Endothelial cell of umbilical vein (primary cell): ENCODE measurements at regions not wholly inside any gene's neighbourhood (a gene's known extent, or its start where the extent isn't known, plus 50 kb on each side); places are given as distances from the start of the nearest gene placed in this dataset.

ENCODE experiments used
- BruUV-seq: library from RNA; stranded (reverse); fragments of 400-500 nt; replicated peaks from 2 replicates; lab custom pipeline; 2021; lab: Mats Ljungman, UMichigan
- CTCF ChIA-PET: fragments of 300-600, 350-600 bp; sonication (Branson Sonifier 250); formaldehyde crosslinking; loops from one replicate; lab custom pipeline; 2021; ENCODE audit warnings: antibody characterized with exemption, inconsistent platforms; lab: Charles Lee
- POLR2A ChIA-PET: fragments of 300-600, 350-600 bp; sonication (Branson Sonifier 250); formaldehyde crosslinking; loops from one replicate; lab custom pipeline; 2021; ENCODE audit warnings: antibody characterized with exemption, inconsistent platforms; lab: Charles Lee
- DNase-seq: peaks from one replicate; pipeline ENCODE4 v3.0.0-alpha.2; 2011; ENCODE audit warnings: low read depth, low spot score
- FAIRE-seq: peaks from 2 replicates; lab custom pipeline; 2011; peaks lifted over from hg19 to GRCh38; lab: Jason Lieb, UNC
- H2AFZ ChIP-seq: 2 replicates; pipeline ENCODE4 v1.6.0; 2012; ENCODE audit warnings: low read depth, low read length, control low read depth, inconsistent platforms
- H3K27ac ChIP-seq: 2 replicates; pipeline ENCODE4 v1.5.1; 2011; ENCODE audit warnings: low read depth, mild to moderate bottlenecking, control low read depth, low read length, moderate library complexity; ENCODE audit not compliant: insufficient read depth
- H3K27me3 ChIP-seq, 2 experiments: 2 replicates each; pipeline versions ENCODE4 v1.6.0 to v1.6.1; 2011; ENCODE audit warnings: low read length in 2 of 2, mixed read lengths in 1 of 2; ENCODE audit not compliant: control insufficient read depth in 2 of 2, insufficient read depth in 2 of 2
- H3K36me3 ChIP-seq, 2 experiments: 2 replicates in 1 of 2; 3 replicates in 1 of 2; pipeline ENCODE4 v1.5.1; 2011; ENCODE audit warnings: low read length in 2 of 2, mild to moderate bottlenecking in 1 of 2, moderate library complexity in 1 of 2; ENCODE audit not compliant: control insufficient read depth in 2 of 2, insufficient read depth in 2 of 2; ENCODE audit errors: extremely low read depth in 1 of 2
- H3K4me1 ChIP-seq: 3 replicates; pipeline ENCODE4 v1.5.1; 2011; ENCODE audit warnings: mild to moderate bottlenecking, low read length; ENCODE audit not compliant: control insufficient read depth, insufficient read depth; ENCODE audit errors: extremely low read depth
- H3K4me2 ChIP-seq: 2 replicates; pipeline ENCODE4 v1.6.1; 2011; ENCODE audit warnings: low read length, control low read depth, mixed read lengths; ENCODE audit not compliant: insufficient read depth
- H3K4me3 ChIP-seq, 3 experiments: fragments of 200-600 bp in 1 of 3; sonication (generic), shearing (Covaris generic) in 1 of 3; replicated peaks in 1 of 3; 2 replicates each; pipeline ENCODE4 v1.5.1; 2011 to 2016; ENCODE audit warnings: control low read depth in 3 of 3, low read length in 3 of 3, mild to moderate bottlenecking in 2 of 3, inconsistent platforms in 1 of 3, low read depth in 1 of 3, moderate library complexity in 1 of 3; ENCODE audit not compliant: insufficient read depth in 1 of 3
- H3K79me2 ChIP-seq: 2 replicates; pipeline ENCODE4 v1.6.0; 2012; ENCODE audit warnings: low read length, inconsistent platforms; ENCODE audit not compliant: control insufficient read depth, insufficient read depth
- H3K9ac ChIP-seq: replicated peaks from 2 replicates; pipeline ENCODE3; 2011; ENCODE audit warnings: low read length, control low read depth; ENCODE audit not compliant: insufficient read depth; ENCODE audit errors: extremely low read depth
- H3K9me1 ChIP-seq: replicated peaks from 3 replicates; pipeline ENCODE4 v1.6.0; 2011; ENCODE audit warnings: mild to moderate bottlenecking, low read length; ENCODE audit not compliant: control insufficient read depth, insufficient read depth; ENCODE audit errors: extremely low read depth
- H3K9me3 ChIP-seq: replicated peaks from 2 replicates; pipeline ENCODE4 v1.5.1; 2012; ENCODE audit warnings: low read length, inconsistent platforms; ENCODE audit not compliant: control insufficient read depth, insufficient read depth
- H4K20me1 ChIP-seq: replicated peaks from 2 replicates; pipeline ENCODE3; 2011; ENCODE audit warnings: mild to moderate bottlenecking, low read length; ENCODE audit not compliant: control insufficient read depth, insufficient read depth; ENCODE audit errors: extremely low read depth
- CTCF ChIP-seq, 2 donors: IDR thresholded peaks; 1 replicate in 1 of 2; 2 replicates in 1 of 2; pipeline ENCODE4 v1.5.1; 2011; ENCODE audit warnings: low read length in 2 of 2, mild to moderate bottlenecking in 2 of 2, moderate library complexity in 2 of 2, control low read depth in 1 of 2, inconsistent platforms in 1 of 2, low read depth in 1 of 2; ENCODE audit not compliant: insufficient read depth in 1 of 2; ENCODE audit errors: extremely low read depth in 1 of 2
- EZH2 ChIP-seq: IDR thresholded peaks from 2 replicates; pipeline ENCODE4 v1.6.1; 2012; ENCODE audit warnings: borderline replicate concordance, low read depth, mild to moderate bottlenecking, moderate library complexity, low read length, inconsistent platforms; ENCODE audit not compliant: severe bottlenecking
- FOS ChIP-seq: IDR thresholded peaks from 2 replicates; pipeline ENCODE4 v1.6.1; 2011; ENCODE audit warnings: mild to moderate bottlenecking, low read length, moderate library complexity, borderline replicate concordance; ENCODE audit not compliant: insufficient read depth
- GATA2 ChIP-seq: IDR thresholded peaks from 2 replicates; pipeline ENCODE4 v1.7.0; 2011; ENCODE audit warnings: low read depth, mild to moderate bottlenecking, moderate library complexity, mixed read lengths, low read length; ENCODE audit not compliant: insufficient read length, insufficient read depth
- JUN ChIP-seq: IDR thresholded peaks from 2 replicates; pipeline ENCODE4 v1.6.1; 2011; ENCODE audit warnings: borderline replicate concordance, low read depth; ENCODE audit not compliant: insufficient read length, insufficient read depth
- MAX ChIP-seq: IDR thresholded peaks from 2 replicates; pipeline ENCODE4 v1.6.1; 2011; ENCODE audit not compliant: insufficient read depth, insufficient read length
- MYC ChIP-seq: IDR thresholded peaks from one replicate; pipeline ENCODE4 v1.6.1; 2011; ENCODE audit warnings: mild to moderate bottlenecking, low read depth, low read length
- POLR2A ChIP-seq: IDR thresholded peaks from 2 replicates; pipeline ENCODE4 v1.6.1; 2012; ENCODE audit warnings: low read depth, mild to moderate bottlenecking, control low read depth, low read length
- POLR2AphosphoS5 ChIP-seq: IDR thresholded peaks from 2 replicates; pipeline ENCODE4 v1.6.1; 2012; ENCODE audit warnings: low read depth, mild to moderate bottlenecking, control low read depth, low read length, moderate library complexity; ENCODE audit not compliant: insufficient read depth
- dilution Hi-C: fragments of 300-500 bp; cut with MboI; formaldehyde crosslinking; loops from one replicate; pipeline ENCODE4 v1.15.0; 2019; ENCODE audit warnings: low sequenced_read_pairs; ENCODE audit not compliant: extremely low pct_ligation_motif_present
- intact Hi-C: fragments of 100-400 bp; cut with micrococcal nuclease; formaldehyde crosslinking; loops from one replicate; pipeline ENCODE4 v1.10.0; 2022

- Histone ChIP-seq H3K36me3 (no peaks in the 10 kb centered on the region), H3K27ac (no peak overlapping the region), H3K4me2 (no peak overlapping the region), H3K9me1 (no peaks in the 10 kb centered on the region), H3K79me2 (no peaks in the 10 kb centered on the region), H3K4me3 (no peak overlapping the region), H3K4me1 (peaks cover 3% of the 10 kb centered on the region), H3K9ac (no peak overlapping the region), H4K20me1 (no peaks in the 10 kb centered on the region), H3K9me3 (no peaks in the 10 kb centered on the region), H3K27me3 (no peaks in the 10 kb centered on the region), H2AFZ (no peak overlapping the region)
- no peak for FAIRE-seq
- DNase-seq: no peak
- TF ChIP-seq POLR2AphosphoS5 (no peak), MYC (no peak), POLR2A (no peak), EZH2 (no peak), CTCF (IDR thresholded peaks at IDR 0.05; ENCODE audit: extremely low read depth in 1 of 2, insufficient read depth in 1 of 2, low read depth in 1 of 2, low read length in 2 of 2) (no peak)
- intact Hi-C loops (no loop called here), dilution Hi-C loops (no loop called here)
- ChIA-PET CTCF (no interaction called here), POLR2A (no interaction called here)
- BruUV-seq: no TSS peak
Observed at GRCh38 chr4:123481717-123482116, 85.1 kb downstream of the SPRY1 start.

- Histone ChIP-seq H3K9me1 (no peaks in the 10 kb centered on the region), H3K4me1 (no peaks in the 10 kb centered on the region), H3K36me3 (no peaks in the 10 kb centered on the region), H3K4me3 (no peak overlapping the region), H2AFZ (no peak overlapping the region), H3K4me2 (no peak overlapping the region), H3K9me3 (no peaks in the 10 kb centered on the region), H3K79me2 (no peaks in the 10 kb centered on the region), H3K27ac (no peak overlapping the region), H3K27me3 (no peaks in the 10 kb centered on the region), H3K9ac (no peak overlapping the region), H4K20me1 (no peaks in the 10 kb centered on the region)
- TF ChIP-seq JUN: no peak
- TF ChIP-seq POLR2A: no peak
- TF ChIP-seq POLR2AphosphoS5: no peak
- no peak for TF ChIP-seq EZH2
- TF ChIP-seq CTCF (IDR thresholded peaks at IDR 0.05; ENCODE audit: extremely low read depth in 1 of 2, insufficient read depth in 1 of 2, low read depth in 1 of 2, low read length in 2 of 2): no peak
- TF ChIP-seq FOS: no peak
- TF ChIP-seq MAX: no peak
- TF ChIP-seq GATA2: no peak
- no peak for TF ChIP-seq MYC
- no TSS peak for BruUV-seq
- POLR2A ChIA-PET: no interaction called here
- dilution Hi-C loops: no loop called here
- no peak for DNase-seq
- CTCF ChIA-PET: no interaction called here
- no peak for FAIRE-seq
- intact Hi-C loops: no loop called here
Observed at GRCh38 chr4:123484291-123484926, 87.8 kb downstream of the SPRY1 start.
